Sigmoid colon (tissue), 4 donors: ENCODE measurements at regions not wholly inside any gene's neighbourhood (a gene's known extent, or its start where the extent isn't known, plus 50 kb on each side); places are given as distances from the start of the nearest gene placed in this dataset.

ENCODE experiments used
- CTCF ChIP-seq, 4 experiments: fragments of 450-650 bp in 3 of 4; fragments of 200-600 bp in 1 of 4; IDR thresholded peaks; one replicate each; pipeline ENCODE4 v1.5.1; 2016 to 2019; ENCODE audit warnings: antibody characterized with exemption in 4 of 4, mild to moderate bottlenecking in 3 of 4, moderate library complexity in 2 of 4
- EP300 ChIP-seq, 4 donors: sonication (generic); formaldehyde crosslinking; IDR thresholded peaks; one replicate each; pipeline ENCODE4 v1.6.1; 2017; ENCODE audit warnings: antibody characterized with exemption in 4 of 4
- POLR2A ChIP-seq, 2 donors: fragments of 450-650 bp; IDR thresholded peaks; one replicate each; pipeline ENCODE4 v1.6.1; 2016; ENCODE audit warnings: antibody characterized with exemption in 2 of 2, mild to moderate bottlenecking in 2 of 2, moderate library complexity in 2 of 2
- POLR2AphosphoS5 ChIP-seq, 4 donors: sonication (generic); formaldehyde crosslinking; IDR thresholded peaks; one replicate each; pipeline ENCODE4 v1.6.1; 2017; ENCODE audit warnings: antibody characterized with exemption in 4 of 4

GRCh38 chr10:43013065-43013464 is 63.8 kb upstream of the RET start:
- TF ChIP-seq POLR2AphosphoS5 (IDR thresholded peaks at IDR 0.05) (no peak), CTCF (IDR thresholded peaks at IDR 0.05) (no peak), POLR2A (IDR thresholded peaks at IDR 0.05) (no peak), EP300 (IDR thresholded peaks at IDR 0.05) (no peak)
